Sigmoid colon (tissue), 6 donors: ENCODE measurements at regions not wholly inside any gene's neighbourhood (a gene's known extent, or its start where the extent isn't known, plus 50 kb on each side); places are given as distances from the start of the nearest gene placed in this dataset.

Source experiments
- DNase-seq: peaks from one replicate; pipeline ENCODE4 v3.0.0-alpha.2; 2019
- H3K27ac ChIP-seq, 4 donors: fragments of 200-600 bp; sonication (generic); one replicate each; pipeline ENCODE4 v1.5.1; 2016 to 2019; ENCODE audit warnings: mild to moderate bottlenecking in 1 of 4
- H3K27me3 ChIP-seq, 3 donors: fragments of 200-600 bp; sonication (generic); one replicate each; pipeline ENCODE4 v1.5.1; 2019; ENCODE audit warnings: mild to moderate bottlenecking in 1 of 3
- H3K36me3 ChIP-seq, 4 donors: fragments of 200-600 bp; sonication (generic); one replicate each; pipeline ENCODE4 v1.5.1; 2016 to 2019
- H3K4me1 ChIP-seq, 4 donors: fragments of 200-600 bp; sonication (generic); one replicate each; pipeline ENCODE4 v1.5.1; 2017 to 2019
- H3K4me3 ChIP-seq, 4 donors: fragments of 200-600 bp; sonication (generic); one replicate each; pipeline ENCODE4 v1.5.1; 2017 to 2019; ENCODE audit warnings: mild to moderate bottlenecking in 2 of 4, moderate library complexity in 1 of 4
- H3K9me3 ChIP-seq, 4 donors: fragments of 200-600 bp in 3 of 4; sonication (generic) in 3 of 4; one replicate each; pipeline versions ENCODE4 v1.5.1 to v1.6.1; 2013 to 2019
- EP300 ChIP-seq, 4 donors: sonication (generic); formaldehyde crosslinking; IDR thresholded peaks; one replicate each; pipeline ENCODE4 v1.6.1; 2017; ENCODE audit warnings: antibody characterized with exemption in 4 of 4
- POLR2A ChIP-seq, 2 donors: fragments of 450-650 bp; IDR thresholded peaks; one replicate each; pipeline ENCODE4 v1.6.1; 2016; ENCODE audit warnings: antibody characterized with exemption in 2 of 2, mild to moderate bottlenecking in 2 of 2, moderate library complexity in 2 of 2
- POLR2AphosphoS5 ChIP-seq, 4 donors: sonication (generic); formaldehyde crosslinking; IDR thresholded peaks; one replicate each; pipeline ENCODE4 v1.6.1; 2017; ENCODE audit warnings: antibody characterized with exemption in 4 of 4
- WGBS, 2 donors: extraction: QIAGEN DNeasy Blood & Tissue Kit; methylation state at CpG; one replicate each; pipeline ENCODE4 v1.1.7; 2013; 5-methylcytosine and 5-hydroxymethylcytosine counted together
- intact Hi-C: fragments of 100-400 bp; cut with DNase I; formaldehyde crosslinking; loops from one replicate; pipeline ENCODE4 v1.15.1; 2023
- TF ChIP-seq, protein P1 (sequence below), 4 experiments: fragments of 450-650 bp in 3 of 4; fragments of 200-600 bp in 1 of 4; IDR thresholded peaks; one replicate each; pipeline ENCODE4 v1.5.1; 2016 to 2019; ENCODE audit warnings: antibody characterized with exemption in 4 of 4, mild to moderate bottlenecking in 3 of 4, moderate library complexity in 2 of 4
- donor health status: healthy with polysubstance abuse.
- donor health status: healthy.

DNA sequence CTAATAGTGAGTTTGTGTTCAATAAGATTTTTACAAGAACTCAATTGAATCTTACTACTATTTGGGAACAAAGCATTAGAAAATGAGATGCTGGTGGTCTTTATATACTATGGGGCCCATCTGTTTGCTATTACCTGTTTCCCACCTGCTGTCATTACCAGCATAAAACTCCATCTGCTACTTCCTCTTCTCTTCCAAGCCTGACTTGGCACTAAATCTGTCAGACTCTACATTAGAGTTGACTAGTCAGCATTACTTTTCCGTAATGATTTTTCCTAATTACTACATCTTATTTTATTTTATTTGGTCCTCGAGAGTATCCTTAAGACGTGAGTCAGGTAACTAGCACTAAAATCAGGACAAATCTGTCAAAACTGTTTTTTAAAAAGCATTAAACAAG lies 68.1 kb upstream of the KRR1 start:
- Histone ChIP-seq H3K27ac (no peak overlapping the region), H3K4me1 (no peaks in the 10 kb centered on the region), H3K27me3 (no peaks in the 10 kb centered on the region), H3K9me3 (no peaks in the 10 kb centered on the region), H3K4me3 (no peak overlapping the region), H3K36me3 (no peaks in the 10 kb centered on the region)
- DNase-seq = no peak
- WGBS, 2 donors = 82 to 84% methylated on average over 3 of the region's 3 CpGs
- TF ChIP-seq, protein P1, sequence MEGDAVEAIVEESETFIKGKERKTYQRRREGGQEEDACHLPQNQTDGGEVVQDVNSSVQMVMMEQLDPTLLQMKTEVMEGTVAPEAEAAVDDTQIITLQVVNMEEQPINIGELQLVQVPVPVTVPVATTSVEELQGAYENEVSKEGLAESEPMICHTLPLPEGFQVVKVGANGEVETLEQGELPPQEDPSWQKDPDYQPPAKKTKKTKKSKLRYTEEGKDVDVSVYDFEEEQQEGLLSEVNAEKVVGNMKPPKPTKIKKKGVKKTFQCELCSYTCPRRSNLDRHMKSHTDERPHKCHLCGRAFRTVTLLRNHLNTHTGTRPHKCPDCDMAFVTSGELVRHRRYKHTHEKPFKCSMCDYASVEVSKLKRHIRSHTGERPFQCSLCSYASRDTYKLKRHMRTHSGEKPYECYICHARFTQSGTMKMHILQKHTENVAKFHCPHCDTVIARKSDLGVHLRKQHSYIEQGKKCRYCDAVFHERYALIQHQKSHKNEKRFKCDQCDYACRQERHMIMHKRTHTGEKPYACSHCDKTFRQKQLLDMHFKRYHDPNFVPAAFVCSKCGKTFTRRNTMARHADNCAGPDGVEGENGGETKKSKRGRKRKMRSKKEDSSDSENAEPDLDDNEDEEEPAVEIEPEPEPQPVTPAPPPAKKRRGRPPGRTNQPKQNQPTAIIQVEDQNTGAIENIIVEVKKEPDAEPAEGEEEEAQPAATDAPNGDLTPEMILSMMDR (IDR thresholded peaks at IDR 0.05) = no peak
- no peak for TF ChIP-seq EP300 (IDR thresholded peaks at IDR 0.05)
- intact Hi-C loops = no loop called here

DNA sequence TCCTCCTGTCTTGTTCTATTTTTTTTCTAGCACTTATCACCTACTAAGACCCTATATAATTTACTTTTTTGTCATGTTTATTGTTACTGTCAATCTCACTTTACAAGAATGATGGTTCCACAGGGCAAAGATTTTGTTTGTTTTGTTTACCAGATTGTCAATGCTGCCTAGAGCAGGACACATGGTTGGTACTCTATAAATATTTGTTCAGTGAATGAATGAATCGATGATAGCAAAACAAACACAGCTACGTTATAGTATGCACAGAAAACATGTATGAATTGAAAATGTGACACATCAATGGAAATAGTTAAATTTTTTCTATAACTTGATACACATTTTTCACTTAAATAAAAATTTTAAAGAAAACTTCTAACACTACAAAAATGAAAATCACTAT lies 67.1 kb upstream of the KRR1 start:
- Histone ChIP-seq H3K4me3 (no peak overlapping the region), H3K4me1 (no peaks in the 10 kb centered on the region), H3K27me3 (no peaks in the 10 kb centered on the region), H3K9me3 (no peaks in the 10 kb centered on the region), H3K36me3 (no peaks in the 10 kb centered on the region), H3K27ac (no peak overlapping the region)
- 21 to 56% methylated on average over 2 of the region's 2 CpGs for WGBS, 2 donors
- TF ChIP-seq POLR2AphosphoS5 (IDR thresholded peaks at IDR 0.05) (no peak), POLR2A (IDR thresholded peaks at IDR 0.05) (no peak), EP300 (IDR thresholded peaks at IDR 0.05) (no peak)
- TF ChIP-seq, protein P1 (IDR thresholded peaks at IDR 0.05) = no peak
- DNase-seq = no peak
- intact Hi-C loops = no loop called here

DNA sequence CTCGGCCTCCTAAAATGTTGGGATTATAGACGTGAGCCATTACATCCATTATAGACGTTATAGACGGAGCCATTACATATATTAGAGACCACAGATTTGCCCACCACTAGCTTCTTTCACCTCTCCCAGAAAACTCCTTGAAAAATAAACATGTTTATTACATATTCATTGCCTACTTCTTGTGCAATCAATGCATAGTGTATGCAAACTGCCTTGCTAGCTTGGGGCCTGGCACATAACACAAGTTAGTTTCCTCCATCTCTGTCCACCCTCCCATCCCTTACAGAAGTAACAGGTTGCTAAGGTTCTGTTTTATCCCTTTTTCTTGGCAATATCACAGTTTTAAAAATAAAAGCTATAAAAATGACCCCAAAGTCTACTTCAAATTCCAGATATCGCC lies 66.4 kb upstream of the KRR1 start:
- intact Hi-C loops = no loop called here
- DNase-seq = no peak
- Histone ChIP-seq H3K9me3 (no peaks in the 10 kb centered on the region), H3K4me1 (no peaks in the 10 kb centered on the region), H3K27ac (no peak overlapping the region), H3K4me3 (no peak overlapping the region), H3K27me3 (no peaks in the 10 kb centered on the region), H3K36me3 (no peaks in the 10 kb centered on the region)
- WGBS, 2 donors = 97 to 98% methylated on average over 5 of the region's 5 CpGs
- no peak for TF ChIP-seq POLR2AphosphoS5 (IDR thresholded peaks at IDR 0.05)

DNA sequence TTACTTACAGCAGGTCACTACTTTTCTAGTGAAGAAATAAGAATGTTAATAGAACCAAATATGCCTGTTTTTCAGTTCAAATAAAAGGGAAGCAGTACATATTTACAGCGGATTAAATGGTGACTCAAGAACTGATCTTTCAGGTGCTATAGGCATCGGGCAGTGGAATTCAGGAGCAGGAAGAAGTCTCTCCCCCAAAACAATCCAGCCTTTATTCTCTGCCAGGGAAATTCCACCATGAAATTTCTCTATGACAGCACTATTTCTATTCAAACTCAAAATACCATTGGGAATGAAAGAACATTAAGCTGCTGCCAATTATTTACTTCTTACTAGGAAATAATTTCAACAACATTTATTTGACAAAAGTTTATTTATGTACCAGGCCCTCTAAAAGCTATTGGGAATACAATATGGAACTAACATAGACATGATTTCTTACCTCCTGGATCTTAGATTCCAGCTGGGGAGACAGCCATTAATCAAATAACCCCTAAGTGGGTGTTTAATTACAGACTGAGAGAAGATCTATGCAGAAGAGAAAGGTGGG lies 60.3 kb upstream of the KRR1 start:
- WGBS, 2 donors = 55 to 70% methylated on average over 2 of the region's 2 CpGs
- no peak for DNase-seq
- no peak overlapping the region for H3K27ac ChIP-seq
- H3K27me3 ChIP-seq = no peaks in the 10 kb centered on the region
- H3K9me3 ChIP-seq = no peaks in the 10 kb centered on the region
- no peaks in the 10 kb centered on the region for H3K4me1 ChIP-seq
- no peak overlapping the region for H3K4me3 ChIP-seq
- intact Hi-C loops = no loop called here
- H3K36me3 ChIP-seq = no peaks in the 10 kb centered on the region
- TF ChIP-seq, protein P1 (IDR thresholded peaks at IDR 0.05) = no peak
- no peak for TF ChIP-seq EP300 (IDR thresholded peaks at IDR 0.05)
- no peak for TF ChIP-seq POLR2AphosphoS5 (IDR thresholded peaks at IDR 0.05)
- TF ChIP-seq POLR2A (IDR thresholded peaks at IDR 0.05) = no peak

DNA sequence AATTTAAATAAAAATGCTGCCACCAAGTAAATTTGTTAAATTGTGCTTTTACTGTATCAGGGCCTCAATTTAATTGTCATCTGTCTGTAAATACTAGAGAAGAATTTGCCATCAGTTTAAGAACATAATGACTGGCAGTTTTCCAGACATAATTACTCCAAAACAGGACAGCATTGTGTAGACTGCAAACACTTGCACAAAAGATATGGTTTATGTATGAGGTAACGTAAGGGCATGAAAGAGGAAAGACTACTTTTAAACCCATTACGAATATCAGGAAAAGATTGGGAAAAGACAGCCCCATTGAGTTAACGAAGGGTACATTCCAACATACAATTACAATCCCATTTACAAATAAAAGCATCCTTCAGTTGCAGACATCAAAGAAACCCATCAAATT lies 59.8 kb upstream of the KRR1 start:
- no peaks in the 10 kb centered on the region for H3K36me3 ChIP-seq
- no peaks in the 10 kb centered on the region for H3K4me1 ChIP-seq
- no peak overlapping the region for H3K27ac ChIP-seq
- H3K4me3 ChIP-seq = no peak overlapping the region
- H3K27me3 ChIP-seq = no peaks in the 10 kb centered on the region
- TF ChIP-seq POLR2A (IDR thresholded peaks at IDR 0.05) = no peak
- TF ChIP-seq POLR2AphosphoS5 (IDR thresholded peaks at IDR 0.05) = no peak
- intact Hi-C loops = no loop called here
- no peak for DNase-seq
- H3K9me3 ChIP-seq = no peaks in the 10 kb centered on the region
- WGBS, 2 donors = 32 to 65% methylated on average over 3 of the region's 3 CpGs

DNA sequence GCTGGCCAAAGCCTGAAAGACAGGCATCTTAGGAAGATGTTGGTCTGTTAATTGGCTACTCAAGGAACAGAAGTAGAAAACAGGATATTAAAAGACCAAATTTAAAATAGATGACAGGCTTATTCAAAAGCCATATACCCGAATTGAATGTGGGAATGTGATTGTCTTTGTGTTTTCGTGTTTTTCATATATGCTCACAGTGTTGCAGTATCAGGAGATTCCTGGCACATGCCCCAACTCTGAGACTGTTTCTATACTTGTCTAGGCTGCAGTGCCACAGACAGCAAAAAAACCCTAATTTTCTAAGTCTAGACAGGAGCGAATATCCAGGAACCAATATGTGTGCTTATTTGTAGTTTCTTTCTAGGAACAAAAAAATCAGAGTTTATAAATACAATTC lies 57.4 kb upstream of the KRR1 start:
- H3K9me3 ChIP-seq = no peaks in the 10 kb centered on the region
- no peak for TF ChIP-seq POLR2AphosphoS5 (IDR thresholded peaks at IDR 0.05)
- no peak for TF ChIP-seq POLR2A (IDR thresholded peaks at IDR 0.05)
- TF ChIP-seq, protein P1 (IDR thresholded peaks at IDR 0.05) = no peak
- no peak for TF ChIP-seq EP300 (IDR thresholded peaks at IDR 0.05)
- no peaks in the 10 kb centered on the region for H3K36me3 ChIP-seq
- H3K4me3 ChIP-seq = no peak overlapping the region
- H3K27me3 ChIP-seq = no peaks in the 10 kb centered on the region
- intact Hi-C loops = no loop called here
- no peak for DNase-seq
- H3K27ac ChIP-seq = no peak overlapping the region
- H3K4me1 ChIP-seq = no peaks in the 10 kb centered on the region
- WGBS, 2 donors = 78 to 93% methylated on average over 3 of the region's 3 CpGs
